HepG2 (cell line): ENCODE measurements at regions not wholly inside any gene's neighbourhood (a gene's known extent, or its start where the extent isn't known, plus 50 kb on each side); places are given as distances from the start of the nearest gene placed in this dataset.

ENCODE experiments used
- ATAC-seq: fragments of 200-7000 bp; cut with Tn5 transposase; 3 replicates; pipeline ENCODE4 v1.9.1; 2020; ENCODE audit warnings: mild to moderate bottlenecking, moderate library complexity
- BruUV-seq: library from RNA; stranded (reverse); fragments of 400-500 nt; replicated peaks from 2 replicates; lab custom pipeline; 2021; lab: Mats Ljungman, UMichigan
- CTCF ChIA-PET: fragments of 300-600 bp; formaldehyde crosslinking; extraction: SDS; loops from one replicate; lab custom pipeline; 2021; ENCODE audit warnings: low total read pairs, inconsistent platforms, low intra/inter-chr PET ratio; lab: Yijun Ruan, JAX
- POLR2A ChIA-PET: fragments of 350-600 bp; sonication (Branson Sonifier 250); formaldehyde crosslinking; loops from one replicate; lab custom pipeline; 2020; ENCODE audit warnings: antibody characterized with exemption, inconsistent platforms; lab: Yijun Ruan, JAX
- DNase-seq: peaks from one replicate; pipeline ENCODE4 v3.0.0-alpha.2; 2015; ENCODE audit warnings: low spot score
- FAIRE-seq: peaks from 3 replicates; lab custom pipeline; 2011; peaks lifted over from hg19 to GRCh38; lab: Jason Lieb, UNC
- H2AFZ ChIP-seq: one replicate; pipeline ENCODE4 v1.6.1; 2011; ENCODE audit warnings: low read length, inconsistent platforms
- H3K27ac ChIP-seq: fragments of 300-600 bp; 3 replicates; pipeline ENCODE4 v1.8.0; 2011; ENCODE audit warnings: mixed run types, mild to moderate bottlenecking, mixed read lengths, low read length, inconsistent platforms; ENCODE audit not compliant: insufficient read depth; ENCODE audit errors: extremely low read length
- H3K27me3 ChIP-seq, 2 experiments: fragments of 200-600 bp in 1 of 2; 2 replicates in 1 of 2; 3 replicates in 1 of 2; pipeline versions ENCODE4 v1.6.0 to v1.8.0; 2011; ENCODE audit warnings: low read length in 2 of 2, mild to moderate bottlenecking in 2 of 2, moderate library complexity in 2 of 2, inconsistent platforms in 1 of 2; ENCODE audit not compliant: insufficient read depth in 2 of 2, control insufficient read depth in 1 of 2
- H3K36me3 ChIP-seq, 2 experiments: fragments of 200-600 bp in 1 of 2; replicated peaks in 1 of 2; 2 replicates in 1 of 2; 3 replicates in 1 of 2; pipeline versions ENCODE4 v1.5.1 to v1.8.0; 2011; ENCODE audit warnings: low read length in 2 of 2, inconsistent platforms in 1 of 2; ENCODE audit not compliant: insufficient read depth in 2 of 2, control insufficient read depth in 1 of 2
- H3K4me1 ChIP-seq: 2 replicates; pipeline ENCODE4 v1.5.1; 2012; ENCODE audit warnings: low read length, inconsistent platforms; ENCODE audit not compliant: insufficient read depth
- H3K4me2 ChIP-seq: 2 replicates; pipeline ENCODE4 v1.6.0; 2011; ENCODE audit warnings: low read depth, low read length, inconsistent platforms
- H3K4me3 ChIP-seq, 3 experiments: fragments of 200-600 bp in 1 of 3; sonication (generic), shearing (Covaris generic) in 1 of 3; replicated peaks in 1 of 3; 2 replicates each; pipeline ENCODE4 v1.5.1; 2011 to 2016; ENCODE audit warnings: low read length in 3 of 3, inconsistent platforms in 2 of 3, low read depth in 2 of 3, mild to moderate bottlenecking in 2 of 3, control low read depth in 1 of 3, mixed read lengths in 1 of 3; ENCODE audit not compliant: insufficient read depth in 1 of 3
- H3K79me2 ChIP-seq: one replicate; pipeline ENCODE4 v1.6.1; 2011; ENCODE audit warnings: low read length, inconsistent platforms; ENCODE audit not compliant: insufficient read depth
- H3K9ac ChIP-seq: 2 replicates; pipeline ENCODE4 v1.6.0; 2011; ENCODE audit warnings: mild to moderate bottlenecking, low read depth, low read length, inconsistent platforms; ENCODE audit not compliant: insufficient read depth
- H3K9me3 ChIP-seq: 2 replicates; pipeline ENCODE4 v1.5.1; 2012; ENCODE audit warnings: mild to moderate bottlenecking, low read length
- H4K20me1 ChIP-seq: 2 replicates; pipeline ENCODE4 v1.6.0; 2011; ENCODE audit warnings: inconsistent platforms, mild to moderate bottlenecking, low read length, moderate library complexity; ENCODE audit not compliant: insufficient read depth
- GLI4 ChIP-seq: sonication (generic); formaldehyde crosslinking; IDR thresholded peaks from 2 replicates; pipeline ENCODE4 v1.5.1; 2020; ENCODE audit warnings: missing genetic modification reagents, mild to moderate bottlenecking, moderate library complexity, borderline replicate concordance
- KDM3A ChIP-seq: IDR thresholded peaks from 2 replicates; pipeline ENCODE4 v1.6.1; 2018; ENCODE audit warnings: low read depth, missing compliant biosample characterization
- MEIS2 ChIP-seq: sonication (generic); formaldehyde crosslinking; IDR thresholded peaks from 2 replicates; pipeline ENCODE4 v1.9.0; 2021; ENCODE audit warnings: mild to moderate bottlenecking, missing genetic modification reagents
- MIXL1 ChIP-seq: IDR thresholded peaks from 2 replicates; pipeline ENCODE4 v1.6.1; 2016
- RNF219 ChIP-seq: sonication (generic); formaldehyde crosslinking; IDR thresholded peaks from 2 replicates; pipeline ENCODE4 v1.5.0; 2020; ENCODE audit warnings: mild to moderate bottlenecking, missing genetic modification reagents
- SNRNP70 ChIP-seq: fragments of 200-400 bp; formaldehyde crosslinking; IDR thresholded peaks from 2 replicates; pipeline ENCODE4 v1.6.1; 2017; ENCODE audit warnings: mild to moderate bottlenecking, low read depth, low read length, moderate library complexity
- ZFX ChIP-seq: sonication (generic); formaldehyde crosslinking; IDR thresholded peaks from 2 replicates; pipeline ENCODE4 v1.4.0; 2020; ENCODE audit warnings: mild to moderate bottlenecking, low read depth, missing genetic modification reagents, moderate library complexity
- ZNF225 ChIP-seq: sonication (generic); formaldehyde crosslinking; IDR thresholded peaks from 2 replicates; pipeline ENCODE4 v1.4.0; 2020; ENCODE audit warnings: mild to moderate bottlenecking, missing genetic modification reagents
- ZNF496 ChIP-seq: sonication (generic); formaldehyde crosslinking; IDR thresholded peaks from 2 replicates; pipeline ENCODE4 v1.8.1; 2023; ENCODE audit warnings: mild to moderate bottlenecking, moderate library complexity, missing genetic modification reagents; ENCODE audit not compliant: insufficient replicate concordance
- ZNF549 ChIP-seq: sonication (generic); formaldehyde crosslinking; IDR thresholded peaks from 2 replicates; pipeline ENCODE4 v1.5.0; 2020; ENCODE audit warnings: missing genetic modification reagents
- ZNF7 ChIP-seq: IDR thresholded peaks from 2 replicates; pipeline ENCODE4 v1.6.1; 2016; ENCODE audit warnings: missing biosample characterization, missing genetic modification reagents
- ZSCAN22 ChIP-seq: sonication (generic); formaldehyde crosslinking; IDR thresholded peaks from 2 replicates; pipeline ENCODE4 v1.4.0; 2020; ENCODE audit warnings: mild to moderate bottlenecking, missing genetic modification reagents
- WGBS: methylation state at CpG from one replicate; pipeline ENCODE4 v1.1.6; 2017; ENCODE audit warnings: low lambda C conversion rate; 5-methylcytosine and 5-hydroxymethylcytosine counted together
- in situ Hi-C: cut with HindIII; loops from 2 replicates; pipeline ENCODE4 v1.10.0; 2017; ENCODE audit warnings: low pct_unique_long_range_greater_than_20kb; ENCODE audit not compliant: extremely low pct_ligation_motif_present
- intact Hi-C: fragments of 100-400 bp; cut with micrococcal nuclease; formaldehyde crosslinking; loops from one replicate; pipeline ENCODE4 v1.10.0; 2022; ENCODE audit not compliant: unreplicated experiment
- TF ChIP-seq, protein P1 (sequence below): IDR thresholded peaks from 2 replicates; pipeline ENCODE4 v1.6.1; 2016; ENCODE audit warnings: missing biosample characterization, missing genetic modification reagents, low read depth

- in situ Hi-C loops = no loop called here
- BruUV-seq = no TSS peak
- ATAC-seq (no peak), FAIRE-seq (no peak)
- TF ChIP-seq KDM3A (no peak), RNF219 (CRISPR knock-in tag) (no peak), ZNF496 (CRISPR knock-in tag) (no peak), GLI4 (CRISPR knock-in tag) (no peak), ZNF549 (CRISPR knock-in tag) (no peak), ZFX (no peak), SNRNP70 (no peak), MEIS2 (CRISPR knock-in tag) (no peak), ZNF225 (CRISPR knock-in tag) (no peak), ZNF7 (CRISPR knock-in tag) (no peak), MIXL1 (no peak), ZSCAN22 (CRISPR knock-in tag) (no peak)
- TF ChIP-seq, protein P1, sequence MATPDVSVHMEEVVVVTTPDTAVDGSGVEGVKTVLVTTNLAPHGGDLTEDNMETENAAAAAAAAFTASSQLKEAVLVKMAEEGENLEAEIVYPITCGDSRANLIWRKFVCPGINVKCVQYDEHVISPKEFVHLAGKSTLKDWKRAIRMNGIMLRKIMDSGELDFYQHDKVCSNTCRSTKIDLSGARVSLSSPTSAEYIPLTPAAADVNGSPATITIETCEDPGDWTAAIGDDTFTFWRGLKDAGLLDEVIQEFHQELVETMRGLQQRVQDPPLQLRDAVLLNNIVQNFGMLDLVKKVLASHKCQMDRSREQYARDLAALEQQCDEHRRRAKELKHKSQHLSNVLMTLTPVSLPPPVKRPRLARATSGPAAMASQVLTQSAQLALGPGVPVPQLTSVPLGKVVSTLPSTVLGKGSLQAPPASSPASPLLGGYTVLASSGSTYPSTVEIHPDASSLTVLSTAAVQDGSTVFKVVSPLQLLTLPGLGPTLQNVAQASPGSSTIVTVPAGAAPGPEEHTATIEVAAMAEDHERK (CRISPR knock-in tag) = no peak
- TF ChIP-seq, all 625 proteins: peak for 0
- H3K36me3 ChIP-seq = no peaks in the 10 kb centered on the region
- H2AFZ ChIP-seq = no peak overlapping the region
- ChIA-PET CTCF (no interaction called here), POLR2A (no interaction called here)
- H3K79me2 ChIP-seq = no peaks in the 10 kb centered on the region
- intact Hi-C loops = no loop called here
- DNase-seq = no peak
- H3K4me2 ChIP-seq = no peak overlapping the region
- no peaks in the 10 kb centered on the region for H3K9me3 ChIP-seq
- no peaks in the 10 kb centered on the region for H3K4me1 ChIP-seq
- H3K4me3 ChIP-seq = no peak overlapping the region
- H4K20me1 ChIP-seq = no peaks in the 10 kb centered on the region
- H3K27me3 ChIP-seq = no peaks in the 10 kb centered on the region
- no peak overlapping the region for H3K9ac ChIP-seq
- 15% methylated on average over 9 of the region's 9 CpGs for whole genome bisulfite sequencing
- no peak overlapping the region for H3K27ac ChIP-seq
Measured at GRCh38 chr6:11875325-11876109, 96.9 kb upstream of the ADTRP start.
